ENCODE measurements at regions not wholly inside any gene's neighbourhood (a gene's known extent, or its start where the extent isn't known, plus 50 kb on each side); places are given as distances from the start of the nearest gene placed in this dataset.

GRCh38 chr14:80313806-80314205 lies 102.5 kb upstream of the DIO2 start:
- TF ChIP-seq, protein P1, sequence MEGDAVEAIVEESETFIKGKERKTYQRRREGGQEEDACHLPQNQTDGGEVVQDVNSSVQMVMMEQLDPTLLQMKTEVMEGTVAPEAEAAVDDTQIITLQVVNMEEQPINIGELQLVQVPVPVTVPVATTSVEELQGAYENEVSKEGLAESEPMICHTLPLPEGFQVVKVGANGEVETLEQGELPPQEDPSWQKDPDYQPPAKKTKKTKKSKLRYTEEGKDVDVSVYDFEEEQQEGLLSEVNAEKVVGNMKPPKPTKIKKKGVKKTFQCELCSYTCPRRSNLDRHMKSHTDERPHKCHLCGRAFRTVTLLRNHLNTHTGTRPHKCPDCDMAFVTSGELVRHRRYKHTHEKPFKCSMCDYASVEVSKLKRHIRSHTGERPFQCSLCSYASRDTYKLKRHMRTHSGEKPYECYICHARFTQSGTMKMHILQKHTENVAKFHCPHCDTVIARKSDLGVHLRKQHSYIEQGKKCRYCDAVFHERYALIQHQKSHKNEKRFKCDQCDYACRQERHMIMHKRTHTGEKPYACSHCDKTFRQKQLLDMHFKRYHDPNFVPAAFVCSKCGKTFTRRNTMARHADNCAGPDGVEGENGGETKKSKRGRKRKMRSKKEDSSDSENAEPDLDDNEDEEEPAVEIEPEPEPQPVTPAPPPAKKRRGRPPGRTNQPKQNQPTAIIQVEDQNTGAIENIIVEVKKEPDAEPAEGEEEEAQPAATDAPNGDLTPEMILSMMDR (conservative IDR thresholded peaks at IDR 0.05; ENCODE audit: low read length) = no peak
- TF ChIP-seq EZH2phosphoT487 (IDR thresholded peaks at IDR 0.05; ENCODE audit: borderline replicate concordance, low read depth, low read length) = no peak
- no peak for DNase-seq (ENCODE audit: low spot score)
- Histone ChIP-seq H4K20me1 (ENCODE audit: insufficient read depth, low read length) (no peaks in the 10 kb centered on the region), H3K27ac (ENCODE audit: low read depth, low read length, poor library complexity, severe bottlenecking) (no peak overlapping the region), H3K4me2 (ENCODE audit: low read length) (no peak overlapping the region), H3K9me3 (ENCODE audit: low read length) (no peaks in the 10 kb centered on the region), H3K4me1 (ENCODE audit: insufficient read depth, low read length, poor library complexity, severe bottlenecking) (no peaks in the 10 kb centered on the region), H3K79me2 (ENCODE audit: insufficient read depth, low read depth, low read length) (no peaks in the 10 kb centered on the region), H3K9me2 (ENCODE audit: insufficient read depth, low read length) (no peaks in the 10 kb centered on the region), H2AFZ (ENCODE audit: low read length) (no peak overlapping the region), H3K4me3 (ENCODE audit: low read depth, low read length, poor library complexity, severe bottlenecking) (no peak overlapping the region), H3K36me3 (ENCODE audit: insufficient read depth, low read length) (no peaks in the 10 kb centered on the region)
- CTCF ChIA-PET (ENCODE audit: unreplicated experiment) = no interaction called here
- POLR2A ChIA-PET = no interaction called here
- intact Hi-C loops (cut with micrococcal nuclease; ENCODE audit: unreplicated experiment) = no loop called here
- no TSS peak for BruUV-seq (replicated peaks)

DNA sequence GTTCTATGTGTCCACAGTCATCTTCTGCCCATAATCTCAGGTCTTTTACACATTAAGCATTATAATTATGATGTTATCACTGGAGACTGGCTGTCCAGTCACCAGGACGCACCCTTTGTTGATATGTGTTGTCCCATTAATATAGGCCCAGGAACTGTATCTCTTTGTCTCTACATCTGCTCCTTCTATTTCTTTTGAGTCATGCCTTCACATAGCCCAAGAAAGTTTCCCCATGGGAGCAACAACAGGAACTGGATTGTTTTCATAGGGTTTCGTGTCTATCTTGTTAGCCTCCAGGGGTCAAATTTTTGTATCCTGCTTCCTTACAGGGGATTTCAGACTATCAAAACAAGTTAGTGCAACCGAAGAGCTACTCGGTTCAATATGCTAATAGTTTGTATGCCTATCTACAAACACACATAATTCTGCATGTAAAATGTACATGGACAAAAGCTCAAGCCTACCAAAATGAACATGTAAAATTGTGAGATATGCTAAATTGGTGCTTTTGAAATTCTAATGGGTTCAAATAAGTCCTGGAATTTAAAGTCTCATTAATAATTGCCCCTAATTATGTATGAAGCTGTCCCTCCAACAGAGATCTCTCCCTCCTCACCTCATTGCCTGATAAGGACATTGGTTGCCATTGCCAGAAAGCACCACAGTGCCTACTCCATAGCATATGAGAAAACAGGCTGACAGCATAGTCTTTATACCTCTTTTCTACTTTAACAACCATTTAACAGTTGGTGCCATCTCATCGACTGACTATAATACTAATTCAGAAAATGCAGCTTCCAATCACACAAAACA lies 99.8 kb upstream of the DIO2 start:
- Histone ChIP-seq H3K9me2 (ENCODE audit: insufficient read depth, low read length) (no peaks in the 10 kb centered on the region), H3K4me1 (ENCODE audit: insufficient read depth, low read length, poor library complexity, severe bottlenecking) (no peaks in the 10 kb centered on the region), H3K27ac (ENCODE audit: low read depth, low read length, poor library complexity, severe bottlenecking) (no peak overlapping the region), H3K36me3 (ENCODE audit: insufficient read depth, low read length) (no peaks in the 10 kb centered on the region), H2AFZ (ENCODE audit: low read length) (no peak overlapping the region), H3K79me2 (ENCODE audit: insufficient read depth, low read depth, low read length) (no peaks in the 10 kb centered on the region), H3K4me2 (ENCODE audit: low read length) (no peak overlapping the region), H3K4me3 (ENCODE audit: low read depth, low read length, poor library complexity, severe bottlenecking) (no peak overlapping the region), H3K9me3 (ENCODE audit: low read length) (no peaks in the 10 kb centered on the region), H4K20me1 (ENCODE audit: insufficient read depth, low read length) (no peaks in the 10 kb centered on the region)
- ChIA-PET CTCF (ENCODE audit: unreplicated experiment) (no interaction called here), POLR2A (no interaction called here)
- intact Hi-C loops (cut with micrococcal nuclease; ENCODE audit: unreplicated experiment) = no loop called here
- no peak for TF ChIP-seq EZH2phosphoT487 (IDR thresholded peaks at IDR 0.05; ENCODE audit: borderline replicate concordance, low read depth, low read length)
- TF ChIP-seq, protein P1 (conservative IDR thresholded peaks at IDR 0.05; ENCODE audit: low read length) = no peak
- DNase-seq (ENCODE audit: low spot score) = no peak
- no TSS peak for BruUV-seq (replicated peaks)

GRCh38 chr14:80304125-80304766 lies 92.9 kb upstream of the DIO2 start:
- POLR2A ChIA-PET = no interaction called here
- no peak overlapping the region for H3K27ac ChIP-seq (ENCODE audit: low read depth, low read length, poor library complexity, severe bottlenecking)

More at GRCh38 chr14:80304125-80304766, 92.9 kb upstream of the DIO2 start:
- no peaks in the 10 kb centered on the region for H3K4me1 ChIP-seq (ENCODE audit: insufficient read depth, low read length, poor library complexity, severe bottlenecking)
- no peak overlapping the region for H3K4me2 ChIP-seq (ENCODE audit: low read length)
- CTCF ChIA-PET (ENCODE audit: unreplicated experiment) = no interaction called here
- no peak for TF ChIP-seq EZH2phosphoT487 (IDR thresholded peaks at IDR 0.05; ENCODE audit: borderline replicate concordance, low read depth, low read length)
- TF ChIP-seq, protein P1 (conservative IDR thresholded peaks at IDR 0.05; ENCODE audit: low read length) = no peak
- no peaks in the 10 kb centered on the region for H3K9me3 ChIP-seq (ENCODE audit: low read length)
- H3K36me3 ChIP-seq (ENCODE audit: insufficient read depth, low read length) = no peaks in the 10 kb centered on the region
- H2AFZ ChIP-seq (ENCODE audit: low read length) = no peak overlapping the region
- no peak for DNase-seq (ENCODE audit: low spot score)
- BruUV-seq (replicated peaks) = no TSS peak
- intact Hi-C loops (cut with micrococcal nuclease; ENCODE audit: unreplicated experiment) = no loop called here
- H3K79me2 ChIP-seq (ENCODE audit: insufficient read depth, low read depth, low read length) = no peaks in the 10 kb centered on the region
- no peaks in the 10 kb centered on the region for H4K20me1 ChIP-seq (ENCODE audit: insufficient read depth, low read length)
- H3K9me2 ChIP-seq (ENCODE audit: insufficient read depth, low read length) = no peaks in the 10 kb centered on the region
- no peak overlapping the region for H3K4me3 ChIP-seq (ENCODE audit: low read depth, low read length, poor library complexity, severe bottlenecking)
